ENCODE measurements at regions not wholly inside any gene's neighbourhood (a gene's known extent, or its start where the extent isn't known, plus 50 kb on each side); places are given as distances from the start of the nearest gene placed in this dataset.

DNA sequence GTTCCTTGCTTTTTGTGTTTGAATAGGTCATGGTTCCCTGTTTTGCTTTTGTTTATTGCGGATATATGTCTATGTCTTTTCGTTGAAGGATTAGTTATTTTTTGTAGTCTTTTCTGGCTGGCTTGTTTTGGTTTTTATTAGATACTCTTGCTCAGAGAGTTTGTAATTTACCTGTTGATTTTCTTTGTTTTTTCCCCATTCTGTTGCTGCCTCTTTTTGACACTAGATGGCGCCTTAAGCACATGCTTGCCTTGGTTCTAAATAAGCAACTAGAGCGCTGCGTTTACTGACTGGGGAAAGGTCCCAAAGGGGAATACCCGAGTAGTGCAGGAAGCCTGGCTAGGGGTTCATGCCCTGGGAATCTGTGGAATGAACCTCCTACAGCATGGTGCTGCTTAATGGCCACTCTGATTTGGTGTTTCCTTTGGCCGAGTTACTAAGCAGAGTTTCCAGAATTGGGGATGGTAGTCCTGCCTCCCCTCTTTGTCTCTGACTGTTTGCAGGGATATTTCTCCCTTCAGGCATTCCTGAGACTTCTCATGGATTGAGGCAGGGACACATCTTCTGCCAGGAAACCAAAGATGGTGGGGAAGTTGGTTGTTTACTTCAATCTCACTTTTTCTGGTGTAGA lies 143.2 kb downstream of the PTPRU start:
- Histone ChIP-seq H3K27ac (ENCODE audit: low read depth, low read length) (no peak overlapping the region), H3K27me3 (ENCODE audit: insufficient read depth, low read length) (peaks cover 18% of the 10 kb centered on the region), H3K79me2 (ENCODE audit: control insufficient read depth, insufficient read depth, low read length, unreplicated experiment) (no peaks in the 10 kb centered on the region), H3K4me1 (ENCODE audit: control insufficient read depth, insufficient read depth, low read length, unreplicated experiment) (peaks cover 16% of the 10 kb centered on the region), H3K4me3 (ENCODE audit: low read depth, low read length) (no peak overlapping the region), H3K36me3 (ENCODE audit: insufficient read depth, low read length) (no peaks in the 10 kb centered on the region), H2AFZ (ENCODE audit: low read length, unreplicated experiment) (no peak overlapping the region)

All from ACC112 (cell line).